ENCODE measurements at regions not wholly inside any gene's neighbourhood (a gene's known extent, or its start where the extent isn't known, plus 50 kb on each side); places are given as distances from the start of the nearest gene placed in this dataset.

GRCh38 chr3:35392187-35392586 is 247.1 kb upstream of the ARPP21 start:
- CTCF ChIA-PET = no interaction called here
- Mint-ChIP-seq H3K4me1 (no peaks in the 10 kb centered on the region), H3K27ac (no peak overlapping the region), H3K36me3 (peaks cover 32% of the 10 kb centered on the region), H3K4me3 (no peak overlapping the region), H3K27me3 (ENCODE audit: low read depth) (no peaks in the 10 kb centered on the region; the same call in 1 of the 2 replicates), H3K9me3 (peaks cover 44% of the 10 kb centered on the region)
- no peak for DNase-seq (ENCODE audit: low spot score)
- TF ChIP-seq ETV6 (CRISPR knock-in tag; IDR thresholded peaks at IDR 0.05) (no peak), OVOL2 (CRISPR knock-in tag; IDR thresholded peaks at IDR 0.05; ENCODE audit: borderline replicate concordance) (no peak), KAT7 (CRISPR knock-in tag; IDR thresholded peaks at IDR 0.05; ENCODE audit: borderline replicate concordance) (no peak), ATF6 (CRISPR knock-in tag; IDR thresholded peaks at IDR 0.05) (no peak), ZNF138 (CRISPR knock-in tag; conservative IDR thresholded peaks at IDR 0.05) (no peak), ZNF317 (CRISPR knock-in tag; IDR thresholded peaks at IDR 0.05; ENCODE audit: borderline replicate concordance, low read depth) (no peak), ZNF263 (CRISPR knock-in tag; IDR thresholded peaks at IDR 0.05; ENCODE audit: low read depth) (no peak), TEAD1 (CRISPR knock-in tag; IDR thresholded peaks at IDR 0.05) (no peak)
- TF ChIP-seq, protein P1, sequence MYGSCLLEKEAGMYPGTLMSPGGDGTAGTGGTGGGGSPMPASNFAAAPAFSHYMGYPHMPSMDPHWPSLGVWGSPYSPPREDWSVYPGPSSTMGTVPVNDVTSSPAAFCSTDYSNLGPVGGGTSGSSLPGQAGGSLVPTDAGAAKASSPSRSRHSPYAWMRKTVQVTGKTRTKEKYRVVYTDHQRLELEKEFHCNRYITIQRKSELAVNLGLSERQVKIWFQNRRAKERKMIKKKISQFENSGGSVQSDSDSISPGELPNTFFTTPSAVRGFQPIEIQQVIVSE (CRISPR knock-in tag; IDR thresholded peaks at IDR 0.05; ENCODE audit: borderline replicate concordance) = no peak
- TF ChIP-seq, protein P2, sequence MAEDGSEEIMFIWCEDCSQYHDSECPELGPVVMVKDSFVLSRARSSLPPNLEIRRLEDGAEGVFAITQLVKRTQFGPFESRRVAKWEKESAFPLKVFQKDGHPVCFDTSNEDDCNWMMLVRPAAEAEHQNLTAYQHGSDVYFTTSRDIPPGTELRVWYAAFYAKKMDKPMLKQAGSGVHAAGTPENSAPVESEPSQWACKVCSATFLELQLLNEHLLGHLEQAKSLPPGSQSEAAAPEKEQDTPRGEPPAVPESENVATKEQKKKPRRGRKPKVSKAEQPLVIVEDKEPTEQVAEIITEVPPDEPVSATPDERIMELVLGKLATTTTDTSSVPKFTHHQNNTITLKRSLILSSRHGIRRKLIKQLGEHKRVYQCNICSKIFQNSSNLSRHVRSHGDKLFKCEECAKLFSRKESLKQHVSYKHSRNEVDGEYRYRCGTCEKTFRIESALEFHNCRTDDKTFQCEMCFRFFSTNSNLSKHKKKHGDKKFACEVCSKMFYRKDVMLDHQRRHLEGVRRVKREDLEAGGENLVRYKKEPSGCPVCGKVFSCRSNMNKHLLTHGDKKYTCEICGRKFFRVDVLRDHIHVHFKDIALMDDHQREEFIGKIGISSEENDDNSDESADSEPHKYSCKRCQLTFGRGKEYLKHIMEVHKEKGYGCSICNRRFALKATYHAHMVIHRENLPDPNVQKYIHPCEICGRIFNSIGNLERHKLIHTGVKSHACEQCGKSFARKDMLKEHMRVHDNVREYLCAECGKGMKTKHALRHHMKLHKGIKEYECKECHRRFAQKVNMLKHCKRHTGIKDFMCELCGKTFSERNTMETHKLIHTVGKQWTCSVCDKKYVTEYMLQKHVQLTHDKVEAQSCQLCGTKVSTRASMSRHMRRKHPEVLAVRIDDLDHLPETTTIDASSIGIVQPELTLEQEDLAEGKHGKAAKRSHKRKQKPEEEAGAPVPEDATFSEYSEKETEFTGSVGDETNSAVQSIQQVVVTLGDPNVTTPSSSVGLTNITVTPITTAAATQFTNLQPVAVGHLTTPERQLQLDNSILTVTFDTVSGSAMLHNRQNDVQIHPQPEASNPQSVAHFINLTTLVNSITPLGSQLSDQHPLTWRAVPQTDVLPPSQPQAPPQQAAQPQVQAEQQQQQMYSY (CRISPR knock-in tag; IDR thresholded peaks at IDR 0.05) = no peak
- POLR2A ChIA-PET = no interaction called here
- ATAC-seq = no peak

DNA sequence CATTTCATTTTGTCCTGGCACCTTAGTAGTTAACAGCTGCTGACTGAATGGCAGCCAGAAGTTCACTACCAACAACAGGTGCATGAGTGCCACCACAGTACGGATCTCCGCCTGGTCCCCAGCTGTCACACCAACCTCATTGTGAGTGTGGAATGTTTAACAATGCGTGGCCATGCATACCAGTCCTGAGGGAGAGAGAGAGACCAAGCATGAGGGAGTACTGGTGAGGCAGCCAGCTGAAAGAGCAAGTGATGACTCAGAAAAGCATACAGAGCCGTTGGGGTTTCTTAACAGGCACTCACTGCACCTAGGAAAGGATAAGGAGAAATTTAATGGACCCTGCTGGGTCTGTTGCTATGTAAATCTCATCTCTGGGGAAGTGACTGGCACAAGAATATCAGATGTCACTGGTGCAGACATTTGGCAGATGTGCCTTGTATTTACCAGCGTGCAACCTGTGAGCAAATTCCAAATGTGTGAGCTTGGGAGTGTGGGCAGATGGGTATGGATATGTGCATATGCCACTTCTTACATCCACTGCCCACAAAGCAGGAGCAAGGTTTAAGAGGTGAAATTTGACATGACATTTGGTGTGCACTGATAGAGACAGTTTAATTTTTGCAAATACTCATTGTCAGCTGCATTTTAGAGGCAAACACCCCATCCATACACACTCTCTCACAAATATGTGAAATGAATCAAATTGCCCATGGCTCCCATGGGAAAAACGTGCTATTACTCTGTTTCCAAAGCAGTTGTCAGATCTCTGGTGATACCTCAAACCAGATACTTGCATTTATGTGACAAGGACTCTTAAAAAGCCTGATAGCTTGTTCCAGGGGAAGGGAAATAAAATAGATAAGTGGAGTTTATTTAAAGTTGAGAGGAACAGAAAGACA is 245.2 kb upstream of the ARPP21 start:
- DNase-seq (ENCODE audit: low spot score) = no peak
- Mint-ChIP-seq H3K36me3 (peaks cover 32% of the 10 kb centered on the region), H3K4me1 (no peaks in the 10 kb centered on the region), H3K27ac (no peak overlapping the region), H3K9me3 (peaks cover 49% of the 10 kb centered on the region), H3K4me3 (no peak overlapping the region), H3K27me3 (ENCODE audit: low read depth) (no peaks in the 10 kb centered on the region; the same call in 1 of the 2 replicates)
- ChIA-PET POLR2A (interaction anchor here (0.6 kb wide), 1 partner anchor 60 kb away, joined by 3 read pairs; no protein-coding TSS in a partner anchor), CTCF (no interaction called here)
- peak; percentile 41 for ATAC-seq
- TF ChIP-seq CREM (CRISPR knock-in tag; IDR thresholded peaks at IDR 0.05) (no peak), E2F5 (CRISPR knock-in tag; IDR thresholded peaks at IDR 0.05) (no peak), ZNF121 (CRISPR knock-in tag; IDR thresholded peaks at IDR 0.05) (no peak), NR3C1 (CRISPR knock-in tag; conservative IDR thresholded peaks at IDR 0.05; ENCODE audit: low read depth) (no peak), SOX15 (CRISPR knock-in tag; IDR thresholded peaks at IDR 0.05) (no peak), TCF7 (CRISPR knock-in tag; IDR thresholded peaks at IDR 0.05; ENCODE audit: low read depth) (no peak), NFATC4 (CRISPR knock-in tag; IDR thresholded peaks at IDR 0.05) (no peak), USF2 (CRISPR knock-in tag; IDR thresholded peaks at IDR 0.05) (no peak), ZNF281 (CRISPR knock-in tag; IDR thresholded peaks at IDR 0.05) (no peak)
- TF ChIP-seq, protein P3, sequence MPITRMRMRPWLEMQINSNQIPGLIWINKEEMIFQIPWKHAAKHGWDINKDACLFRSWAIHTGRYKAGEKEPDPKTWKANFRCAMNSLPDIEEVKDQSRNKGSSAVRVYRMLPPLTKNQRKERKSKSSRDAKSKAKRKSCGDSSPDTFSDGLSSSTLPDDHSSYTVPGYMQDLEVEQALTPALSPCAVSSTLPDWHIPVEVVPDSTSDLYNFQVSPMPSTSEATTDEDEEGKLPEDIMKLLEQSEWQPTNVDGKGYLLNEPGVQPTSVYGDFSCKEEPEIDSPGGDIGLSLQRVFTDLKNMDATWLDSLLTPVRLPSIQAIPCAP (CRISPR knock-in tag; IDR thresholded peaks at IDR 0.05) = no peak

Measured in WTC11 (cell line).